ENCODE measurements at regions not wholly inside any gene's neighbourhood (a gene's known extent, or its start where the extent isn't known, plus 50 kb on each side); places are given as distances from the start of the nearest gene placed in this dataset.

- DNase-seq, result no peak
- intact Hi-C loops (cut with micrococcal nuclease), result loop anchor here (1.0 to 5.0 kb wide), 11 partner anchors 15 to 301 kb away; no protein-coding TSS in a partner anchor
- Mint-ChIP-seq H3K27me3 (no peaks in the 10 kb centered on the region), H3K9me3 (no peaks in the 10 kb centered on the region), H3K36me3 (ENCODE audit: low read depth) (no peaks in the 10 kb centered on the region), H3K4me3 (peak overlapping the region; percentile 72), H3K4me1 (peaks cover 84% of the 10 kb centered on the region), H3K27ac (peak overlapping the region; percentile 99)
These were observed 204.0 kb downstream of the ARL4C start for GRCh38 chr2:234292962-234293243.

DNA sequence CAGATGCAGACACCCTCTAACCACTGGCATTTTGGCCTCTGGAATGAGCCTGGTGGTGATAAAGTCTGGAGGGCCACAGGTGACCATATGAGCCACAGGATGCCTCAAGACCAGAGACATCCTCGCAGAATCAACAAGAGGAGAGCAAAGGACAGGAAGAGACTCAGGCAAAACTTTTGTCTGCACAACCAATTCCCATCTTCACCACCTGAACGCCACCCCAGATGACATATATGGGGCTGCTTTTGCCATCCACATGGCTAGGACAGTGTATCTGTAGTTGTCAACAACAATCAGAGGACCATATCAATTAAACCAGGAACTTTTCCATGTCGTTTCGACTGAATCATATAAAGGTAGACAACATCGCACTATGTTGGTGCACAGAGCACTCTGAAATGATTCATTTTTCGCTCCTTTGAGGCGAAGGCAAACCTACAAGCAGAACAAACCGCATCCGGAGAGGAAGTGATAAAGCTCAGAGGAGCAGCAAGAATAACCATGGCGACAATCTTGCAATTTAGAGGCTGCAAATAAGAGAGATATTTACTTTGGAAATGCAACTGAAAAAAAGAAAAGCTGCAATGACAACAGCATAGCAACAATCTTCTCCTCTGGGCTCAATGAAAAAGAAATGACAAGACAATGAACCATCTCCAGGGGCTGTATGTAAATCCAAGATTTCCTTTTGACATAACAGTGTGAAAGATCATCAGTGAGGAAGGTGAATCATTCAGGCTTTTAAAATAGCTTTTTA is 204.5 kb downstream of the ARL4C start:
- DNase-seq, result peak; percentile 95
- intact Hi-C loops (cut with micrococcal nuclease), result loop anchor here (1.0 to 5.0 kb wide), 11 partner anchors 16 to 300 kb away; no protein-coding TSS in a partner anchor
- Mint-ChIP-seq H3K4me3 (peak overlapping the region; percentile 72), H3K4me1 (peaks cover 86% of the 10 kb centered on the region), H3K27ac (peak overlapping the region; percentile 99), H3K27me3 (no peaks in the 10 kb centered on the region), H3K36me3 (ENCODE audit: low read depth) (no peaks in the 10 kb centered on the region), H3K9me3 (no peaks in the 10 kb centered on the region)

DNA sequence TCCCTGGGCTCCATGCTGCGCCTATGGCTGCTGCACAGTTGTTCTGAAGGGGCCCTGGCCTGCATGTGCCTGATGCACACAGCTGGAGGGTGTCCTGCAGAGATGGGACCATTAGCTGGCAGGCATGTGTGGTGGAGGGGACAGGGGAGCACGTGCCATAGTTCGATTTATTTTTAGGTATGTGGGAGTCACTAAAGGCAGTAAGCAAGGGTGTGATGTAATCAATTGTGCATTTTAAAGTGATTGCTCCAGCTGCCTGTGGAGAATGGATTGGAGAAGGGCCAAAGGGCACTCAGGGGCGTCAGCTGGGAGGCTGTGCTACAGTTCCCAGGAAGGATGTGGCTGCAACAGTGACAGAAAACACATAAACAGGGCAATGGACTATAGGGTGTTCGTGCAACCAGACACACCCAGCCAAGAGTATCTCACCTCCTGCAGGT is 205.1 kb downstream of the ARL4C start:
- DNase-seq, result peak; percentile 91
- H3K9me3 Mint-ChIP-seq, result no peaks in the 10 kb centered on the region
- peak overlapping the region; percentile 99 for H3K27ac Mint-ChIP-seq
- peaks cover 85% of the 10 kb centered on the region for H3K4me1 Mint-ChIP-seq
- H3K36me3 Mint-ChIP-seq (ENCODE audit: low read depth), result no peaks in the 10 kb centered on the region
- peak overlapping the region; percentile 72 for H3K4me3 Mint-ChIP-seq
- no peaks in the 10 kb centered on the region for H3K27me3 Mint-ChIP-seq
- intact Hi-C loops (cut with micrococcal nuclease), result loop anchor here (1.0 to 5.0 kb wide), 11 partner anchors 17 to 299 kb away; no protein-coding TSS in a partner anchor

- Mint-ChIP-seq H3K27ac (peak overlapping the region; percentile 99), H3K4me1 (peaks cover 80% of the 10 kb centered on the region), H3K27me3 (no peaks in the 10 kb centered on the region), H3K9me3 (no peaks in the 10 kb centered on the region), H3K36me3 (ENCODE audit: low read depth) (no peaks in the 10 kb centered on the region), H3K4me3 (peak overlapping the region; percentile 72)
- intact Hi-C loops (cut with micrococcal nuclease), result loop anchor here (5.0 kb wide), 1 partner anchor 298 kb away; no protein-coding TSS in a partner anchor
- DNase-seq, result peak; percentile 96
These were observed 206.2 kb downstream of the ARL4C start for GRCh38 chr2:234290671-234291070.

DNA sequence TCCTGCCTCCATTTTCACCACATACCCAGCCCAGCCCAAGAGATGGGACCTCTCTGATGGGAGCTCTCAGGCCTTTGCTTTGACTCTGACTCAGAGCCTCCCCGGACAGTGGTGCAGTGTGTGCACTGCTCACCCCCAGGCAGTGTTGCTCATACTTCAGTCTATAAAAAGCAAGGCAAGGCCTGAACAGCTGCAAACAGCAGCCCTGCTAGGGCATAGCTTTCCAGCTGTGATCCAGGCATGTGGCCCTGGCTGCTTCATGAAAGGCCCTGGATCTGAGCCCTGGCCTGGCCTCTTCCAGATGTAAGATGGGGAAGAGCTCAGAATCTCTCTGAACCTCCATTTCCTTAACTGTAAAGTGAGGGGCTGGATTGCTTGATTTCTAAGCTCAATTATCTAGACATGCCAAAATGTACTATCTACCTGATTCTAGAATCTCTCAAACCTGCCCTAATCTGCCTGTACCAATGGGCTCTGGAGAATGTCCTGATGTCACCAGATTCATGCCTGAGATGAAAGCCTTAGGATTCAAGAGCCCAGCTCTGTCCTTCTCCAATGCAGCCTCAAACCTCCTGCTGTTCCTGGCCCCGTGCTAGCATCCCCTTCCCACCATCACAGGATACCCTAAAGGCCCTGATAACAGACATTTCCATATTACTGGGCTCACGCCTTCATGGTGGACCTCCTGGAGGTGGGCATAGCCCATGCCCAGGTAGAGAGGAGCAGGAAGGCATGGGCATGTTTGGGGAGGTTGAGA is 206.9 kb downstream of the ARL4C start:
- Mint-ChIP-seq H3K36me3 (ENCODE audit: low read depth) (no peaks in the 10 kb centered on the region), H3K4me1 (peaks cover 76% of the 10 kb centered on the region), H3K27ac (peak overlapping the region; percentile 99)

GRCh38 chr2:234288974-234289455 is 207.9 kb downstream of the ARL4C start:
- H3K9me3 Mint-ChIP-seq, result peaks cover 4% of the 10 kb centered on the region
- H3K27me3 Mint-ChIP-seq, result no peaks in the 10 kb centered on the region
- peak overlapping the region; percentile 72 for H3K4me3 Mint-ChIP-seq
- H3K36me3 Mint-ChIP-seq (ENCODE audit: low read depth), result peaks cover 4% of the 10 kb centered on the region
- intact Hi-C loops (cut with micrococcal nuclease), result loop anchor here (2.0 kb wide), 1 partner anchor 154 kb away; no protein-coding TSS in a partner anchor
- H3K27ac Mint-ChIP-seq, result peak overlapping the region; percentile 99
- H3K4me1 Mint-ChIP-seq, result peaks cover 71% of the 10 kb centered on the region
- DNase-seq, result peak; percentile 94

More for the DNA sequence above, 206.9 kb downstream of the ARL4C start:
- DNase-seq, result peak; percentile 83
- intact Hi-C loops (cut with micrococcal nuclease), result loop anchor here (2.0 to 5.0 kb wide), 2 partner anchors 155 to 298 kb away; no protein-coding TSS in a partner anchor
- H3K27me3 Mint-ChIP-seq, result no peaks in the 10 kb centered on the region
- no peaks in the 10 kb centered on the region for H3K9me3 Mint-ChIP-seq
- H3K4me3 Mint-ChIP-seq, result peak overlapping the region; percentile 72

DNA sequence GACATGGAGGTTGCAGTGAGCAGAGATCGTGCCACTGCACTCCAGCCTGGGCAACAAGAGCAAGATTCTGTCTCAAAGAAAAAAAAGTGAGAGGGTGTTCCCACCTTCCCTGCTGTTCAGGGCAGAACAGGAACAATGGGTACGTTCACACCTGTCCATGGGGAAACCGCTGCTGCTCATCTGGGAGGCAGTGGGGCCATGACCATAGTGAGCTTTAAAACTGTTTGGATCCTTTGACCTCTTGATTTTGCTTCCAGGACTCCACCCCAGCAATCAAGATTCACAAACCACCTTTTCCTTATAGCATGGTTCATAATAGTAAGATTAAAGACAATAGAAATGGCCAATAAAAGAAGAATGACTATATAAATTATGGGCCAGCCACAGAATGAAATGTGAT is 209.2 kb downstream of the ARL4C start:
- Mint-ChIP-seq H3K9me3 (peaks cover 8% of the 10 kb centered on the region), H3K4me3 (no peak overlapping the region), H3K27ac (peak overlapping the region; percentile 49), H3K27me3 (no peaks in the 10 kb centered on the region), H3K4me1 (peaks cover 68% of the 10 kb centered on the region), H3K36me3 (ENCODE audit: low read depth) (peaks cover 13% of the 10 kb centered on the region)
- no peak for DNase-seq
- intact Hi-C loops (cut with micrococcal nuclease), result loop anchor here (2.0 kb wide), 1 partner anchor 153 kb away; no protein-coding TSS in a partner anchor

DNA sequence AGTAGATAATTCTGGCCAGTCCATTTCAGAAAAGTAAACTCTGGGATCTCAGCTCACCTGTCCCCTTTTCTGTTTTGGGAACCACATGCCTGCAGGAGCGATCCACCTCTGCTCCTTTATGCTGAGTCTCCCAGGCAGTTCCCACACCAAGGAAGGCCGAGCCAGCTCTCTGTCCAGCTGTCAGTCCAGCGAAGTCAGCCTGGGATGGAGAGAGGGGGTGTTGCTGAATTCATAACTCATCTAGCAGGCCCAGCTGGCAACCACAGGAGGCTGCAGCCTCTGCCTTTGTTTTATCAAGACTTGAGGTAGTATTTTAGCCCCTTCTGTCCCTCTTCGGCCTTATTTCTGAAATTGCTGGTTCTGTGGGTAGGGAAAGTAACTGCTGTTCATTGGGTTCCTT is 209.9 kb downstream of the ARL4C start:
- intact Hi-C loops (cut with micrococcal nuclease), result no loop called here
- H3K4me1 Mint-ChIP-seq, result peaks cover 66% of the 10 kb centered on the region
- peaks cover 11% of the 10 kb centered on the region for H3K9me3 Mint-ChIP-seq
- H3K36me3 Mint-ChIP-seq (ENCODE audit: low read depth), result peaks cover 16% of the 10 kb centered on the region
- no peak for DNase-seq
- H3K27ac Mint-ChIP-seq, result no peak overlapping the region
- H3K27me3 Mint-ChIP-seq, result no peaks in the 10 kb centered on the region
- no peak overlapping the region for H3K4me3 Mint-ChIP-seq

- Mint-ChIP-seq H3K36me3 (ENCODE audit: low read depth) (peaks cover 18% of the 10 kb centered on the region), H3K27ac (no peak overlapping the region), H3K4me1 (peaks cover 60% of the 10 kb centered on the region), H3K27me3 (no peaks in the 10 kb centered on the region), H3K9me3 (peaks cover 11% of the 10 kb centered on the region), H3K4me3 (no peak overlapping the region)
- DNase-seq, result no peak
- intact Hi-C loops (cut with micrococcal nuclease), result no loop called here
These were observed 210.7 kb downstream of the ARL4C start for GRCh38 chr2:234286118-234286598.

GRCh38 chr2:234285541-234285940 is 211.3 kb downstream of the ARL4C start:
- Mint-ChIP-seq H3K9me3 (peaks cover 11% of the 10 kb centered on the region), H3K27me3 (no peaks in the 10 kb centered on the region), H3K4me1 (peaks cover 58% of the 10 kb centered on the region), H3K36me3 (ENCODE audit: low read depth) (peaks cover 23% of the 10 kb centered on the region), H3K27ac (no peak overlapping the region), H3K4me3 (no peak overlapping the region)
- intact Hi-C loops (cut with micrococcal nuclease), result no loop called here
- DNase-seq, result no peak

DNA sequence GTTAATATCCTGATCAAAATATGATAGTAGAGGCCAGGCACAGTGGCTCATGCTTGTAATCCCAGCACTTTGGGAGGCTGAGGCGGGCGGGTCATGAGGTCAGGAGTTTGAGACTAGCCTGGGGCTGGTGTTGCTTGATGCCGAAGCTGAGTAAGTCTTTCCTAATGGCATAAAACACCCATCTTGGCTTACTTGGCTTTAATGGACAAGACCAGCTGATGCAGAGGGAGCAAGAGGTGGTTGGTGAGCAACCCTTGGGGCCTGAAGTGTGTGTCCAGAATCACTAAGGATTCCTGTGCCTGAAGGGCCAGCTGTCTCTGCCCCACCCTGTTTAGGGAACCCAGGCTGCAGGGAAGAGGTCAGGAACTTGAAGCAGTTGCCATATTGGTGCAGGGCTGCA is 217.2 kb downstream of the ARL4C start:
- Mint-ChIP-seq H3K4me1 (peaks cover 51% of the 10 kb centered on the region), H3K27me3 (no peaks in the 10 kb centered on the region), H3K9me3 (peaks cover 10% of the 10 kb centered on the region), H3K4me3 (no peak overlapping the region), H3K27ac (peak overlapping the region; percentile 82), H3K36me3 (ENCODE audit: low read depth) (peaks cover 34% of the 10 kb centered on the region)
- DNase-seq, result no peak
- intact Hi-C loops (cut with micrococcal nuclease), result loop anchor here (2.0 kb wide), 1 partner anchor 29 kb away; no protein-coding TSS in a partner anchor

GRCh38 chr2:234278556-234279255 is 218.2 kb downstream of the ARL4C start:
- peak; percentile 82 for DNase-seq
- peaks cover 33% of the 10 kb centered on the region for H3K36me3 Mint-ChIP-seq (ENCODE audit: low read depth)
- H3K27ac Mint-ChIP-seq, result peak overlapping the region; percentile 82
- no peaks in the 10 kb centered on the region for H3K27me3 Mint-ChIP-seq
- H3K9me3 Mint-ChIP-seq, result peaks cover 7% of the 10 kb centered on the region
- peak overlapping the region; percentile 24 for H3K4me3 Mint-ChIP-seq
- intact Hi-C loops (cut with micrococcal nuclease), result loop anchor here (2.0 kb wide), 1 partner anchor 30 kb away; no protein-coding TSS in a partner anchor
- peaks cover 60% of the 10 kb centered on the region for H3K4me1 Mint-ChIP-seq

- DNase-seq, result no peak
- intact Hi-C loops (cut with micrococcal nuclease), result no loop called here
- Mint-ChIP-seq H3K9me3 (peaks cover 4% of the 10 kb centered on the region), H3K27ac (no peak overlapping the region), H3K36me3 (ENCODE audit: low read depth) (peaks cover 14% of the 10 kb centered on the region), H3K27me3 (no peaks in the 10 kb centered on the region), H3K4me1 (peaks cover 69% of the 10 kb centered on the region), H3K4me3 (no peak overlapping the region)
These were observed 221.4 kb downstream of the ARL4C start for GRCh38 chr2:234275515-234275914.
